Left lung (tissue), 4 donors: ENCODE measurements at regions not wholly inside any gene's neighbourhood (a gene's known extent, or its start where the extent isn't known, plus 50 kb on each side); places are given as distances from the start of the nearest gene placed in this dataset.

ENCODE experiments used
- ATAC-seq: fragments of 200-7000 bp; cut with Tn5 transposase; one replicate; pipeline ENCODE4 v1.9.1; 2020; ENCODE audit warnings: moderate library complexity
- DNase-seq, 4 donors: peaks; one replicate each; pipeline ENCODE4 v3.0.0-alpha.2; 2013 to 2020
- H3K27ac ChIP-seq, 2 donors: fragments of 200-600 bp; sonication (generic) in 1 of 2; one replicate each; pipeline versions ENCODE4 v1.5.0 to v1.8.0; 2020 to 2021
- H3K27me3 ChIP-seq, 2 donors: fragments of 200-600 bp; sonication (generic) in 1 of 2; one replicate each; pipeline versions ENCODE4 v1.5.0 to v1.8.0; 2020 to 2021
- H3K36me3 ChIP-seq, 2 donors: fragments of 200-600 bp; sonication (generic) in 1 of 2; one replicate each; pipeline versions ENCODE4 v1.5.0 to v1.8.0; 2020 to 2021
- H3K4me1 ChIP-seq, 2 donors: fragments of 200-600 bp; one replicate each; pipeline ENCODE4 v1.8.0; 2021
- H3K4me3 ChIP-seq, 2 donors: fragments of 200-600 bp; sonication (generic) in 1 of 2; one replicate each; pipeline versions ENCODE4 v1.5.0 to v1.8.0; 2020 to 2021; ENCODE audit warnings: mild to moderate bottlenecking in 1 of 2
- H3K9me3 ChIP-seq, 2 donors: fragments of 200-600 bp; sonication (generic) in 1 of 2; one replicate each; pipeline versions ENCODE4 v1.5.0 to v1.8.0; 2020 to 2021
- intact Hi-C, 2 donors: fragments of 100-400 bp; cut with DNase I; formaldehyde crosslinking; loops; one replicate each; pipeline versions ENCODE4 v1.11.2 to v1.14.2; 2022
- TF ChIP-seq, protein P1 (sequence below), 2 donors: fragments of 200-600 bp; sonication (generic) in 1 of 2; IDR thresholded peaks; one replicate each; pipeline versions ENCODE4 v1.5.0 to v1.8.0; 2021; ENCODE audit warnings: antibody characterized with exemption in 2 of 2
- donor health status: DM: no; HTN: yes; CAD: no.
- donor health status: DM: no; HTN: no; CAD: no.

DNA sequence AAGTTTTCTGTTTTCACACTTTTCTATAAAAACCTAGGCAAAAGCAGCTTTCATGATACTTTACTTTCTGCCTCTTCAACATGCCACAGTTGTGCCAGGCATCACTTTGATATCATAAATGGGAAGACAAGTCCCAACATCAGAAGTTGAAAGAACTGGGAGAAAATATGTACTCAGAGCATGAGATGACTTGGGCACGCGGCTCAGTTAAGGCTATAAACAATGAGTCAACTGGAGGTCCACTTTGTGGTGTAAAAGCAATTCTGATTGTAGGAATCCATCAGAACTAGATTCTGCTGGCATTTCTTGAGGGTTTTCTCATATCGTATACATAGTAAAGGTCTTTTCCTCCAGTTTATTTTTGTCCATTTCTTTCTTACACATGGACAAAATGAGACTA is 109.7 kb upstream of the USP47 start:
- Histone ChIP-seq H3K27ac (no peak overlapping the region), H3K36me3 (no peaks in the 10 kb centered on the region), H3K4me1 (no peaks in the 10 kb centered on the region), H3K4me3 (no peak overlapping the region), H3K27me3 (no peaks in the 10 kb centered on the region), H3K9me3 (no peaks in the 10 kb centered on the region)
- TF ChIP-seq, protein P1, sequence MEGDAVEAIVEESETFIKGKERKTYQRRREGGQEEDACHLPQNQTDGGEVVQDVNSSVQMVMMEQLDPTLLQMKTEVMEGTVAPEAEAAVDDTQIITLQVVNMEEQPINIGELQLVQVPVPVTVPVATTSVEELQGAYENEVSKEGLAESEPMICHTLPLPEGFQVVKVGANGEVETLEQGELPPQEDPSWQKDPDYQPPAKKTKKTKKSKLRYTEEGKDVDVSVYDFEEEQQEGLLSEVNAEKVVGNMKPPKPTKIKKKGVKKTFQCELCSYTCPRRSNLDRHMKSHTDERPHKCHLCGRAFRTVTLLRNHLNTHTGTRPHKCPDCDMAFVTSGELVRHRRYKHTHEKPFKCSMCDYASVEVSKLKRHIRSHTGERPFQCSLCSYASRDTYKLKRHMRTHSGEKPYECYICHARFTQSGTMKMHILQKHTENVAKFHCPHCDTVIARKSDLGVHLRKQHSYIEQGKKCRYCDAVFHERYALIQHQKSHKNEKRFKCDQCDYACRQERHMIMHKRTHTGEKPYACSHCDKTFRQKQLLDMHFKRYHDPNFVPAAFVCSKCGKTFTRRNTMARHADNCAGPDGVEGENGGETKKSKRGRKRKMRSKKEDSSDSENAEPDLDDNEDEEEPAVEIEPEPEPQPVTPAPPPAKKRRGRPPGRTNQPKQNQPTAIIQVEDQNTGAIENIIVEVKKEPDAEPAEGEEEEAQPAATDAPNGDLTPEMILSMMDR (IDR thresholded peaks at IDR 0.05), result no peak
- ATAC-seq (no peak), DNase-seq (no peak)
- intact Hi-C loops, result no loop called here

DNA sequence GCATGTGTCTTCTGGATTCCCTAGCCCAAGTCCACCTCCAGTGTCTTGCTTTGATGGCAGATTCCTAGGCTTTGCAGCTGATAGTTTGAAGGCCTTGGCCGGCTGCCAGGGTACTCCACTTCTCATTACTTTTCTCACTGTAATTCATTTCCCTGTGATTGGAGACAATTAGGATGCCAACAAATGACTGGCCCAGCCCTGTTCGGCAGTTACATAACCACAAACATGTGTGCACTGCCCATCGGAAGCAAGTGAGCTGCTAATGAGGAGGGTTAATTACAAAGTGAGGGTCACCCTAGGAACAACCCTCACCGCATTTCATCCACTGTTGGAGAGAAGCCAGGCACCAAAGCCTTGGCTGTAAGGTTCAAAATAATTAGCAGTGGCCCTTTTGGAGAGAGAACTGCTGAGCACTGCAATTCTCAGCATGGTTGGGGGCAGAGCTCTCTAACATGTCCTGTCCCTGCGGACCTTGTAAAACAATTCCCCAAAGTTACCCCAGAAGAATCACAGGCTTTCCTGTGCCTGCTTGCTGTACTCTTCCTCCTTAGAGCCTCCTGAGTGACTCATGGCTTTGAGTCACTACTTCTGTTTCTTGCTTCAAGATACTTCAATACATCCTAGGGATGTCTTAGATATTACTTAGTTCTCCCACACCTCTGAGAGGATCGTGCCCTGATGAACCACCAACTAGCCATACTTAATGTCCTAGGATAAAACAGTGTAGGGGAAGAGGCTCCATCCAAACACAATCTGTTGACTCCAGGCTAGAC is 109.7 kb upstream of the GALNT18 start:
- ATAC-seq (peak; percentile 36), DNase-seq (no peak)
- Histone ChIP-seq H3K27ac (no peak overlapping the region), H3K27me3 (no peaks in the 10 kb centered on the region), H3K4me1 (no peaks in the 10 kb centered on the region), H3K36me3 (no peaks in the 10 kb centered on the region), H3K4me3 (no peak overlapping the region), H3K9me3 (no peaks in the 10 kb centered on the region)
- TF ChIP-seq, protein P1 (IDR thresholded peaks at IDR 0.05), result no peak
- intact Hi-C loops, result no loop called here

DNA sequence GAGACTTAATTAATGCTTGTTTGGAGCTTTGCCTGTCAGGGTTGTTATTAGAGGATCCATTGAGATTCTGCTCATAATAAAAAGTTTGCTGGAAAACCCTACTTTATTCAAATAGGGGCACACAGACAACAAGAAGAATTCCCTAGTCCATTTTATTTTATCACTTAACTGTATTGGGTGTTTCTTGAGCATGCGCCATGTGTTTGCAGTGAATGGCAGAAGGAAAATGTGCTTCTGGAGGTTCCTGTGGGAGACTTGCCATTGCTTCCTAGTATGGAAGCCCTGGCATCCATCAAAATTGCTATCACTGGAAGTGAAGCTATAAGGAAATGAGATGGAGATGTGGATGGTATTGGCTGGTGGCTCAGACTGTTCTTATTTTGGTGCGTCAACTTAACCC is 106.6 kb upstream of the GALNT18 start:
- intact Hi-C loops, result no loop called here
- no peak for ATAC-seq
- Histone ChIP-seq H3K27me3 (no peaks in the 10 kb centered on the region), H3K4me1 (no peaks in the 10 kb centered on the region), H3K27ac (no peak overlapping the region), H3K36me3 (no peaks in the 10 kb centered on the region), H3K9me3 (no peaks in the 10 kb centered on the region), H3K4me3 (no peak overlapping the region)
- TF ChIP-seq, protein P1 (IDR thresholded peaks at IDR 0.05), result no peak
- DNase-seq, result no peak

DNA sequence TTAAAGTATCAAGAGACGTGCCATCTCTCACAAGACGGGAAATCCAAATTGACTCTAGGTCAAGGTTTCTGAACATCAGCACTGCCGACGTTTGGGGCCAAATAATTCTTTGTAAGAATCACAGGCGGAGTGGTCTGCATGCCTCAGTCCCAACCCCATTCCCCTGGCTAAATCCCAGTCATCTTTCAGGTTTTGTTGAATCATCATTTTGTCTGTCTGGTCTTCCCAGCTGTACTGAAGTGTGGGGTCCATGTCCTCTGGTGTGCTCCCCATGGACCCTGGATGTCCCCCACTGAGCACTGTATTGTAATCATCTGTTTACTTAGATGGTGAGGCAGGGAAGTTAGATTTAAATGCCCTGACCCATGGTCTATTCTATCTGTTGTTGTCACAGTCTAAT is 103.6 kb upstream of the GALNT18 start:
- Histone ChIP-seq H3K27me3 (no peaks in the 10 kb centered on the region), H3K4me1 (no peaks in the 10 kb centered on the region), H3K9me3 (peaks cover 0 to 11% of the 10 kb centered on the region in 2 donors), H3K4me3 (no peak overlapping the region), H3K27ac (no peak overlapping the region), H3K36me3 (no peaks in the 10 kb centered on the region)
- TF ChIP-seq, protein P1 (IDR thresholded peaks at IDR 0.05), result no peak
- ATAC-seq, result no peak
- intact Hi-C loops, result no loop called here
- DNase-seq, result no peak

DNA sequence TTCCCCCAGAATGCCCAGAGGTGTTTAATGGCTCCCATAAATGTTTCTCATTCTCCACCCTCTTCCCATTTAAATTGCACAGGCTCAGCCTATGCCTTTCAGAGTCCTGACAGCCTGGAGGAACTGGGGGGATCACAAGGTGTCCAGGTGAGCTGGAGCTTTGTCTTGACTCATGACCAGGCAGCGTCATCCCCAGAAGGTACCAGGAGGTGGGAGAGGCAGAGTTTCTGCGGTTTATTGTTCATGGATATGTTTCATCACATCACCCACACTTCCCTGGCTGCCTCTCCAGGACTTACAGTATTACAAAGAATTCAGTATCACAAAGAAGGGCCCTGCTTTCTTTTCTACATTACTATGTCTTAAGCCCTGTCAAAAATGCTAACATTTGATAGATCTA is 103.2 kb upstream of the GALNT18 start:
- H3K9me3 ChIP-seq, result peaks cover 0 to 11% of the 10 kb centered on the region in 2 donors
- ATAC-seq (no peak), DNase-seq (no peak)
- no peaks in the 10 kb centered on the region for H3K36me3 ChIP-seq
- no peak overlapping the region for H3K27ac ChIP-seq
- H3K4me1 ChIP-seq, result no peaks in the 10 kb centered on the region
- H3K4me3 ChIP-seq, result no peak overlapping the region
- intact Hi-C loops, result no loop called here
- TF ChIP-seq, protein P1 (IDR thresholded peaks at IDR 0.05), result no peak
- no peaks in the 10 kb centered on the region for H3K27me3 ChIP-seq
